ENCODE measurements at regions not wholly inside any gene's neighbourhood (a gene's known extent, or its start where the extent isn't known, plus 50 kb on each side); places are given as distances from the start of the nearest gene placed in this dataset.

- no peak for TF ChIP-seq CTCF (IDR thresholded peaks at IDR 0.05; ENCODE audit: extremely low read depth, missing control alignments)
- no peak for DNase-seq (ENCODE audit: low spot score)
Observed at GRCh38 chr13:59495936-59496512, 667.7 kb downstream of the DIAPH3 start.

GRCh38 chr13:59497621-59498247, 666.0 kb downstream of the DIAPH3 start:
- no peak for DNase-seq (ENCODE audit: low spot score)
- no peak for TF ChIP-seq CTCF (IDR thresholded peaks at IDR 0.05; ENCODE audit: extremely low read depth, missing control alignments)

- no peak for DNase-seq (ENCODE audit: low spot score)
- TF ChIP-seq CTCF (IDR thresholded peaks at IDR 0.05; ENCODE audit: extremely low read depth, missing control alignments), result no peak
Observed at GRCh38 chr13:59501004-59501403, 662.7 kb downstream of the DIAPH3 start.

GRCh38 chr13:59504407-59504806, 659.3 kb downstream of the DIAPH3 start:
- no peak for DNase-seq (ENCODE audit: low spot score)
- TF ChIP-seq CTCF (IDR thresholded peaks at IDR 0.05; ENCODE audit: extremely low read depth, missing control alignments), result no peak

GRCh38 chr13:59510386-59510785, 653.3 kb downstream of the DIAPH3 start:
- DNase-seq (ENCODE audit: low spot score), result no peak
- TF ChIP-seq CTCF (IDR thresholded peaks at IDR 0.05; ENCODE audit: extremely low read depth, missing control alignments), result no peak

- TF ChIP-seq CTCF (IDR thresholded peaks at IDR 0.05; ENCODE audit: extremely low read depth, missing control alignments), result no peak
Observed at GRCh38 chr13:59513686-59514085, 650.0 kb downstream of the DIAPH3 start.

GRCh38 chr13:59514316-59514715, 649.4 kb downstream of the DIAPH3 start:
- DNase-seq (ENCODE audit: low spot score), result no peak
- TF ChIP-seq CTCF (IDR thresholded peaks at IDR 0.05; ENCODE audit: extremely low read depth, missing control alignments), result no peak

More at GRCh38 chr13:59513686-59514085, 650.0 kb downstream of the DIAPH3 start:
- DNase-seq (ENCODE audit: low spot score), result no peak
